Astrocyte (in vitro differentiated cells and primary cell): ENCODE measurements at regions not wholly inside any gene's neighbourhood (a gene's known extent, or its start where the extent isn't known, plus 50 kb on each side); places are given as distances from the start of the nearest gene placed in this dataset.

Experiments
- DNase-seq: peaks from one replicate; pipeline ENCODE4 v3.0.0-alpha.2; 2010; ENCODE audit warnings: low read depth
- FAIRE-seq: peaks from 2 replicates; lab custom pipeline; 2011; peaks lifted over from hg19 to GRCh38; lab: Jason Lieb, UNC
- H2AFZ ChIP-seq: 2 replicates; pipeline ENCODE4 v1.6.0; 2012; ENCODE audit warnings: low read depth, low read length, inconsistent platforms
- H3K27ac ChIP-seq: 2 replicates; pipeline ENCODE4 v1.5.1; 2011; ENCODE audit warnings: low read depth, low read length, inconsistent platforms
- H3K27me3 ChIP-seq: 2 replicates; pipeline ENCODE4 v1.6.0; 2011; ENCODE audit warnings: low read length, inconsistent platforms; ENCODE audit not compliant: insufficient read depth
- H3K36me3 ChIP-seq: 2 replicates; pipeline ENCODE4 v1.5.1; 2011; ENCODE audit warnings: low read length, inconsistent platforms; ENCODE audit not compliant: insufficient read depth
- H3K4me1 ChIP-seq: 2 replicates; pipeline ENCODE4 v1.5.1; 2011; ENCODE audit warnings: low read length, inconsistent platforms; ENCODE audit not compliant: insufficient read depth
- H3K4me2 ChIP-seq: 2 replicates; pipeline ENCODE4 v1.6.0; 2012; ENCODE audit warnings: low read length, inconsistent platforms
- H3K4me3 ChIP-seq: 2 replicates; pipeline ENCODE4 v1.5.1; 2011; ENCODE audit warnings: low read depth, mild to moderate bottlenecking, low read length, inconsistent platforms; ENCODE audit not compliant: insufficient read depth
- H3K79me2 ChIP-seq: 2 replicates; pipeline ENCODE4 v1.6.0; 2012; ENCODE audit warnings: mild to moderate bottlenecking, low read length, inconsistent platforms; ENCODE audit not compliant: insufficient read depth
- H3K9ac ChIP-seq: 2 replicates; pipeline ENCODE4 v1.6.0; 2012; ENCODE audit warnings: mild to moderate bottlenecking, low read length, inconsistent platforms
- H3K9me3 ChIP-seq: 2 replicates; pipeline ENCODE4 v1.5.1; 2012; ENCODE audit warnings: low read depth, mild to moderate bottlenecking, low read length, inconsistent platforms; ENCODE audit not compliant: insufficient read depth
- H4K20me1 ChIP-seq: 2 replicates; pipeline ENCODE4 v1.6.0; 2012; ENCODE audit warnings: low read length, inconsistent platforms; ENCODE audit not compliant: insufficient read depth
- H3K27ac Mint-ChIP-seq: one replicate; pipeline ENCODE4 v1.8.0; 2021; ENCODE audit warnings: mild to moderate bottlenecking, mixed read lengths; ENCODE audit not compliant: unreplicated experiment
- H3K27me3 Mint-ChIP-seq: one replicate; pipeline ENCODE4 v1.8.0; 2021; ENCODE audit warnings: low read depth, mixed read lengths; ENCODE audit not compliant: unreplicated experiment
- H3K36me3 Mint-ChIP-seq: one replicate; pipeline ENCODE4 v1.8.0; 2021; ENCODE audit warnings: low read depth, mixed read lengths; ENCODE audit not compliant: unreplicated experiment
- H3K4me1 Mint-ChIP-seq: one replicate; pipeline ENCODE4 v1.8.0; 2021; ENCODE audit warnings: low read depth, mixed read lengths; ENCODE audit not compliant: unreplicated experiment
- H3K4me3 Mint-ChIP-seq: one replicate; pipeline ENCODE4 v1.8.0; 2021; ENCODE audit warnings: mild to moderate bottlenecking, moderate library complexity, mixed read lengths; ENCODE audit not compliant: unreplicated experiment
- H3K9me3 Mint-ChIP-seq: one replicate; pipeline ENCODE4 v1.8.0; 2021; ENCODE audit warnings: mild to moderate bottlenecking, mixed read lengths; ENCODE audit not compliant: unreplicated experiment
- CTCF ChIP-seq: IDR thresholded peaks from 2 replicates; pipeline ENCODE4 v1.5.1; 2011; ENCODE audit warnings: low read depth, mild to moderate bottlenecking, inconsistent platforms, low read length, moderate library complexity; ENCODE audit not compliant: insufficient read depth
- EZH2 ChIP-seq: IDR thresholded peaks from 2 replicates; pipeline ENCODE4 v1.6.1; 2012; ENCODE audit warnings: mild to moderate bottlenecking, low read length, inconsistent platforms; ENCODE audit not compliant: insufficient read depth

- H3K27ac ChIP-seq: no peak overlapping the region
- H3K79me2 ChIP-seq: no peaks in the 10 kb centered on the region
- Mint-ChIP-seq H3K27me3 (no peaks in the 10 kb centered on the region), H3K4me3 (no peak overlapping the region), H3K4me1 (no peaks in the 10 kb centered on the region), H3K9me3 (no peaks in the 10 kb centered on the region), H3K27ac (no peak overlapping the region), H3K36me3 (no peaks in the 10 kb centered on the region)
- H3K4me3 ChIP-seq: no peak overlapping the region
- no peaks in the 10 kb centered on the region for H3K27me3 ChIP-seq
- H3K36me3 ChIP-seq: no peaks in the 10 kb centered on the region
- no peak overlapping the region for H3K9ac ChIP-seq
- H3K4me2 ChIP-seq: no peak overlapping the region
- no peak for TF ChIP-seq EZH2
- TF ChIP-seq CTCF: no peak
- no peaks in the 10 kb centered on the region for H3K4me1 ChIP-seq
- FAIRE-seq (no peak), DNase-seq (no peak)
- H2AFZ ChIP-seq: no peak overlapping the region
- H4K20me1 ChIP-seq: no peaks in the 10 kb centered on the region
- H3K9me3 ChIP-seq: peaks cover 16% of the 10 kb centered on the region
These were observed 209.8 kb upstream of the GYPC start for GRCh38 chr2:126446106-126446695.

GRCh38 chr2:126448611-126449010 lies 207.3 kb upstream of the GYPC start:
- no peak for FAIRE-seq
- Histone ChIP-seq H3K4me3 (no peak overlapping the region), H3K4me2 (no peak overlapping the region), H3K79me2 (no peaks in the 10 kb centered on the region), H3K27ac (no peak overlapping the region), H2AFZ (no peak overlapping the region), H4K20me1 (no peaks in the 10 kb centered on the region), H3K27me3 (no peaks in the 10 kb centered on the region), H3K9me3 (peaks cover 16% of the 10 kb centered on the region), H3K4me1 (no peaks in the 10 kb centered on the region), H3K36me3 (no peaks in the 10 kb centered on the region), H3K9ac (no peak overlapping the region)
- Mint-ChIP-seq H3K4me3 (no peak overlapping the region), H3K36me3 (no peaks in the 10 kb centered on the region), H3K4me1 (no peaks in the 10 kb centered on the region), H3K27ac (no peak overlapping the region), H3K9me3 (no peaks in the 10 kb centered on the region), H3K27me3 (no peaks in the 10 kb centered on the region)
- DNase-seq: no peak
- no peak for TF ChIP-seq CTCF
- no peak for TF ChIP-seq EZH2

GRCh38 chr2:126449677-126450076 lies 206.3 kb upstream of the GYPC start:
- Mint-ChIP-seq H3K27ac (no peak overlapping the region), H3K9me3 (no peaks in the 10 kb centered on the region), H3K27me3 (no peaks in the 10 kb centered on the region), H3K4me1 (no peaks in the 10 kb centered on the region), H3K36me3 (no peaks in the 10 kb centered on the region), H3K4me3 (no peak overlapping the region)
- Histone ChIP-seq H3K4me1 (no peaks in the 10 kb centered on the region), H3K4me3 (no peak overlapping the region), H3K9me3 (peaks cover 8% of the 10 kb centered on the region), H2AFZ (no peak overlapping the region), H3K36me3 (no peaks in the 10 kb centered on the region), H3K9ac (no peak overlapping the region), H3K4me2 (no peak overlapping the region), H4K20me1 (no peaks in the 10 kb centered on the region), H3K79me2 (no peaks in the 10 kb centered on the region), H3K27ac (no peak overlapping the region), H3K27me3 (no peaks in the 10 kb centered on the region)
- TF ChIP-seq CTCF: no peak
- no peak for FAIRE-seq
- DNase-seq: no peak
